Natural killer cell (primary cell): ENCODE measurements at regions not wholly inside any gene's neighbourhood (a gene's known extent, or its start where the extent isn't known, plus 50 kb on each side); places are given as distances from the start of the nearest gene placed in this dataset.
"Not testable (repeated sequence)": the region's sequence is repeated elsewhere in the genome, so short reads cannot be mapped to it uniquely, and the experiment has no call there.

ENCODE experiments used
- ATAC-seq, 3 donors: fragments of 150-1000 bp in 2 of 3; fragments of 200-7000 bp in 1 of 3; cut with Tn5 transposase; 1 replicate in 1 of 3; 2 replicates in 2 of 3; pipeline ENCODE4 v1.10.0; 2021; ENCODE audit warnings: mild to moderate bottlenecking in 2 of 3, moderate library complexity in 2 of 3
- DNase-seq, 2 donors: peaks; one replicate each; pipeline versions ENCODE4 v3.0.0 to v3.0.0-alpha.2; 2013 to 2021; ENCODE audit warnings: mixed read lengths in 1 of 2
- H3K27ac ChIP-seq: one replicate; pipeline ENCODE4 v1.5.1; 2013; ENCODE audit warnings: mild to moderate bottlenecking, low read length
- H3K27me3 ChIP-seq: one replicate; pipeline ENCODE4 v1.6.1; 2013; ENCODE audit warnings: low read length; ENCODE audit not compliant: control insufficient read depth, insufficient read depth
- H3K36me3 ChIP-seq: one replicate; pipeline ENCODE4 v1.6.1; 2013; ENCODE audit warnings: low read length; ENCODE audit not compliant: control insufficient read depth, insufficient read depth
- H3K4me1 ChIP-seq: one replicate; pipeline ENCODE4 v1.6.1; 2013; ENCODE audit warnings: low read length; ENCODE audit not compliant: control insufficient read depth, insufficient read depth
- H3K4me3 ChIP-seq: one replicate; pipeline ENCODE4 v1.5.1; 2013; ENCODE audit warnings: low read length
- H3K9me3 ChIP-seq: one replicate; pipeline ENCODE4 v1.6.1; 2013; ENCODE audit warnings: low read length; ENCODE audit not compliant: control insufficient read depth, insufficient read depth
- H3K27ac Mint-ChIP-seq, 2 donors: one replicate each; pipeline ENCODE4 v1.8.0; 2022; ENCODE audit warnings: mild to moderate bottlenecking in 2 of 2, mixed read lengths in 2 of 2, moderate library complexity in 1 of 2
- H3K27me3 Mint-ChIP-seq, 2 donors: one replicate each; pipeline ENCODE4 v1.8.0; 2022; ENCODE audit warnings: low read depth in 2 of 2, mixed read lengths in 2 of 2
- H3K36me3 Mint-ChIP-seq: one replicate; pipeline ENCODE4 v1.8.0; 2022; ENCODE audit warnings: mixed read lengths
- H3K4me1 Mint-ChIP-seq, 2 donors: one replicate each; pipeline ENCODE4 v1.8.0; 2022; ENCODE audit warnings: mixed read lengths in 2 of 2
- H3K4me3 Mint-ChIP-seq: one replicate; pipeline ENCODE4 v1.8.0; 2022; ENCODE audit warnings: mild to moderate bottlenecking, moderate library complexity, mixed read lengths
- H3K9me3 Mint-ChIP-seq, 2 donors: one replicate each; pipeline ENCODE4 v1.8.0; 2022; ENCODE audit warnings: mixed read lengths in 2 of 2
- WGBS: methylation state at CpG from one replicate; pipeline ENCODE4 v1.1.7; 2013; ENCODE audit warnings: missing lambda C conversion rate; ENCODE audit not compliant: insufficient coverage; 5-methylcytosine and 5-hydroxymethylcytosine counted together
- intact Hi-C: fragments of 100-400 bp; cut with micrococcal nuclease; formaldehyde crosslinking; loops from one replicate; pipeline ENCODE4 v1.14.2; 2022
- TF ChIP-seq, protein P1 (sequence below): fragments of 200-600 bp; IDR thresholded peaks from one replicate; pipeline ENCODE4 v1.8.0; 2022; ENCODE audit warnings: antibody characterized with exemption

- no peak overlapping the region for H3K27ac Mint-ChIP-seq
- no peaks in the 10 kb centered on the region for H3K36me3 Mint-ChIP-seq
- no peak overlapping the region for H3K4me3 Mint-ChIP-seq
- no peaks in the 10 kb centered on the region for H3K27me3 ChIP-seq
- no peaks in the 10 kb centered on the region for H3K4me1 Mint-ChIP-seq
- ATAC-seq = no peak
- 100% methylated on average over 2 of the region's 2 CpGs for WGBS
- H3K9me3 ChIP-seq = no peaks in the 10 kb centered on the region
- no peaks in the 10 kb centered on the region for H3K4me1 ChIP-seq
- peaks cover 19 to 21% of the 10 kb centered on the region in 2 donors for H3K9me3 Mint-ChIP-seq
- intact Hi-C loops = no loop called here
- DNase-seq = no peak
- H3K36me3 ChIP-seq = no peaks in the 10 kb centered on the region
- no peak overlapping the region for H3K4me3 ChIP-seq
- TF ChIP-seq, protein P1, sequence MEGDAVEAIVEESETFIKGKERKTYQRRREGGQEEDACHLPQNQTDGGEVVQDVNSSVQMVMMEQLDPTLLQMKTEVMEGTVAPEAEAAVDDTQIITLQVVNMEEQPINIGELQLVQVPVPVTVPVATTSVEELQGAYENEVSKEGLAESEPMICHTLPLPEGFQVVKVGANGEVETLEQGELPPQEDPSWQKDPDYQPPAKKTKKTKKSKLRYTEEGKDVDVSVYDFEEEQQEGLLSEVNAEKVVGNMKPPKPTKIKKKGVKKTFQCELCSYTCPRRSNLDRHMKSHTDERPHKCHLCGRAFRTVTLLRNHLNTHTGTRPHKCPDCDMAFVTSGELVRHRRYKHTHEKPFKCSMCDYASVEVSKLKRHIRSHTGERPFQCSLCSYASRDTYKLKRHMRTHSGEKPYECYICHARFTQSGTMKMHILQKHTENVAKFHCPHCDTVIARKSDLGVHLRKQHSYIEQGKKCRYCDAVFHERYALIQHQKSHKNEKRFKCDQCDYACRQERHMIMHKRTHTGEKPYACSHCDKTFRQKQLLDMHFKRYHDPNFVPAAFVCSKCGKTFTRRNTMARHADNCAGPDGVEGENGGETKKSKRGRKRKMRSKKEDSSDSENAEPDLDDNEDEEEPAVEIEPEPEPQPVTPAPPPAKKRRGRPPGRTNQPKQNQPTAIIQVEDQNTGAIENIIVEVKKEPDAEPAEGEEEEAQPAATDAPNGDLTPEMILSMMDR = no peak
- H3K27me3 Mint-ChIP-seq = no peaks in the 10 kb centered on the region
- H3K27ac ChIP-seq = no peak overlapping the region
Measured at GRCh38 chr6:86412057-86412456, 525.3 kb upstream of the HTR1E start.

GRCh38 chr6:86407128-86407527, 530.2 kb upstream of the HTR1E start:
- Histone ChIP-seq H3K4me3 (no peak overlapping the region), H3K27ac (no peak overlapping the region), H3K9me3 (no peaks in the 10 kb centered on the region), H3K27me3 (no peaks in the 10 kb centered on the region), H3K36me3 (no peaks in the 10 kb centered on the region), H3K4me1 (no peaks in the 10 kb centered on the region)
- DNase-seq = no peak
- peaks cover 16 to 17% of the 10 kb centered on the region in 2 donors for H3K9me3 Mint-ChIP-seq
- H3K27me3 Mint-ChIP-seq = no peaks in the 10 kb centered on the region
- no peaks in the 10 kb centered on the region for H3K36me3 Mint-ChIP-seq
- no peaks in the 10 kb centered on the region for H3K4me1 Mint-ChIP-seq
- no peak for ATAC-seq
- TF ChIP-seq, protein P1 = no peak
- 89% methylated on average over 1 of the region's 2 CpGs for WGBS
- no peak overlapping the region for H3K27ac Mint-ChIP-seq
- intact Hi-C loops = no loop called here
- H3K4me3 Mint-ChIP-seq = no peak overlapping the region

- H3K27me3 Mint-ChIP-seq, ATAC-seq, H3K27me3 ChIP-seq, H3K36me3 ChIP-seq, H3K36me3 Mint-ChIP-seq, H3K4me1 Mint-ChIP-seq, H3K4me1 ChIP-seq, H3K27ac ChIP-seq, DNase-seq, H3K27ac Mint-ChIP-seq, H3K4me3 ChIP-seq, H3K4me3 Mint-ChIP-seq, intact Hi-C loops: not testable (repeated sequence)
- 75% methylated on average over 3 of the region's 3 CpGs for WGBS
- peaks cover 10% of the 10 kb centered on the region for H3K9me3 ChIP-seq
- H3K9me3 Mint-ChIP-seq = peaks cover 14 to 20% of the 10 kb centered on the region in 2 donors
Measured at GRCh38 chr6:86392850-86393249, 544.5 kb upstream of the HTR1E start.

DNA sequence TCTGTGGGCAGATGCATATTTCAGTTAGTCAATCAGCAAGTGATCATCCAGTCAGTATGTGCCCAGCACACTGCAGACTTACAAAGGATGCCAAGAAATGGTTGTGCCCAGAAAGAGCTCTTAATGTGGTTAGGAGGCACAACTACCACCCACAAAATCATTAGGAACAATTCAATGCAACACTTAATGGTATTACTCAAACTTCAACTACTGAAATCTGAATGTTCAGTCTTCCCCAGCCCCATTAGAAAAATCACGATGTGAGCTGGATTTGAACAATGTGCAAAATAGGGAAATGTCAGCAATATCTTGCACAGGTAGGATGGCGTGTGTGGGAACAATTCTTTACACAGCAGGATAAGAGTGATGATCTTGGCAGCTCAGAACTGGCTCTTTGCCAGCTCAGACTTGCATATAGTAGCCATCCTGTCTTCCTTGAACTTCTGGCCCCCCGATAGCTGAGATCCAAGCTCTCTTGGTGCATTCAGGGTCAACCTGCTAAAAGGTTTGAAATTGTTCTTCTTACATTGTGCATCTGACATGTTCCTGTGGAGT, 556.7 kb upstream of the HTR1E start:
- Histone ChIP-seq H3K4me1 (no peaks in the 10 kb centered on the region), H3K36me3 (no peaks in the 10 kb centered on the region), H3K27me3 (no peaks in the 10 kb centered on the region), H3K27ac (no peak overlapping the region), H3K9me3 (no peaks in the 10 kb centered on the region), H3K4me3 (no peak overlapping the region)
- ATAC-seq (no peak), DNase-seq (no peak)
- H3K36me3 Mint-ChIP-seq = peaks cover 5% of the 10 kb centered on the region
- no peaks in the 10 kb centered on the region for H3K4me1 Mint-ChIP-seq
- no peaks in the 10 kb centered on the region for H3K27me3 Mint-ChIP-seq
- WGBS = 77% methylated on average over 3 of the region's 3 CpGs
- intact Hi-C loops = no loop called here
- H3K9me3 Mint-ChIP-seq = peaks cover 15 to 19% of the 10 kb centered on the region in 2 donors
- TF ChIP-seq, protein P1 = no peak
- H3K4me3 Mint-ChIP-seq = no peak overlapping the region
- no peak overlapping the region for H3K27ac Mint-ChIP-seq
